ENCODE measurements at regions not wholly inside any gene's neighbourhood (a gene's known extent, or its start where the extent isn't known, plus 50 kb on each side); places are given as distances from the start of the nearest gene placed in this dataset.
A peak's percentile ranks its signal among the peaks of the same experiment; 100 is the strongest.

GRCh38 chr2:106020821-106021661, 173.1 kb downstream of the UXS1 start:
- Histone ChIP-seq H3F3A (ENCODE audit: low read depth) (no peaks in the 10 kb centered on the region), H3K4me1 (ENCODE audit: insufficient read depth, low read length, poor library complexity, severe bottlenecking) (peaks cover 9% of the 10 kb centered on the region), H3K9ac (ENCODE audit: low read depth, low read length, poor library complexity, severe bottlenecking) (no peak overlapping the region), H3K4me3 (ENCODE audit: low read length, poor library complexity, severe bottlenecking) (no peak overlapping the region), H4K20me1 (ENCODE audit: insufficient read depth, low read length, poor library complexity, severe bottlenecking) (no peaks in the 10 kb centered on the region), H3K4me2 (ENCODE audit: low read depth, low read length, poor library complexity, severe bottlenecking) (no peak overlapping the region), H3K9me3 (ENCODE audit: insufficient read depth, low read depth, low read length) (no peaks in the 10 kb centered on the region), H3K79me2 (ENCODE audit: insufficient read depth, low read length) (no peaks in the 10 kb centered on the region), H3K36me3 (ENCODE audit: insufficient read depth, low read length) (no peaks in the 10 kb centered on the region), H3K9me2 (replicated peaks; ENCODE audit: low read depth, low read length) (no peaks in the 10 kb centered on the region), H3K27me3 (ENCODE audit: insufficient read depth, low read length, poor library complexity, severe bottlenecking) (no peaks in the 10 kb centered on the region), H2AFZ (ENCODE audit: low read length) (no peak overlapping the region)
- no peak for TF ChIP-seq EZH2phosphoT487 (IDR thresholded peaks at IDR 0.05; ENCODE audit: borderline replicate concordance)
- TF ChIP-seq, protein P1, sequence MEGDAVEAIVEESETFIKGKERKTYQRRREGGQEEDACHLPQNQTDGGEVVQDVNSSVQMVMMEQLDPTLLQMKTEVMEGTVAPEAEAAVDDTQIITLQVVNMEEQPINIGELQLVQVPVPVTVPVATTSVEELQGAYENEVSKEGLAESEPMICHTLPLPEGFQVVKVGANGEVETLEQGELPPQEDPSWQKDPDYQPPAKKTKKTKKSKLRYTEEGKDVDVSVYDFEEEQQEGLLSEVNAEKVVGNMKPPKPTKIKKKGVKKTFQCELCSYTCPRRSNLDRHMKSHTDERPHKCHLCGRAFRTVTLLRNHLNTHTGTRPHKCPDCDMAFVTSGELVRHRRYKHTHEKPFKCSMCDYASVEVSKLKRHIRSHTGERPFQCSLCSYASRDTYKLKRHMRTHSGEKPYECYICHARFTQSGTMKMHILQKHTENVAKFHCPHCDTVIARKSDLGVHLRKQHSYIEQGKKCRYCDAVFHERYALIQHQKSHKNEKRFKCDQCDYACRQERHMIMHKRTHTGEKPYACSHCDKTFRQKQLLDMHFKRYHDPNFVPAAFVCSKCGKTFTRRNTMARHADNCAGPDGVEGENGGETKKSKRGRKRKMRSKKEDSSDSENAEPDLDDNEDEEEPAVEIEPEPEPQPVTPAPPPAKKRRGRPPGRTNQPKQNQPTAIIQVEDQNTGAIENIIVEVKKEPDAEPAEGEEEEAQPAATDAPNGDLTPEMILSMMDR (conservative IDR thresholded peaks at IDR 0.05; ENCODE audit: low read length), result no peak

GRCh38 chr2:106020032-106020431, 174.1 kb downstream of the UXS1 start:
- H3F3A ChIP-seq (ENCODE audit: low read depth), result no peaks in the 10 kb centered on the region
- H3K36me3 ChIP-seq (ENCODE audit: insufficient read depth, low read length), result no peaks in the 10 kb centered on the region
- H4K20me1 ChIP-seq (ENCODE audit: insufficient read depth, low read length, poor library complexity, severe bottlenecking), result no peaks in the 10 kb centered on the region
- TF ChIP-seq, protein P1 (conservative IDR thresholded peaks at IDR 0.05; ENCODE audit: low read length), result no peak
- no peak for TF ChIP-seq EZH2phosphoT487 (IDR thresholded peaks at IDR 0.05; ENCODE audit: borderline replicate concordance)
- H3K79me2 ChIP-seq (ENCODE audit: insufficient read depth, low read length), result no peaks in the 10 kb centered on the region
- no peaks in the 10 kb centered on the region for H3K9me2 ChIP-seq (replicated peaks; ENCODE audit: low read depth, low read length)
- H3K27me3 ChIP-seq (ENCODE audit: insufficient read depth, low read length, poor library complexity, severe bottlenecking), result no peaks in the 10 kb centered on the region
- no peak overlapping the region for H3K4me3 ChIP-seq (ENCODE audit: low read length, poor library complexity, severe bottlenecking)
- no peak overlapping the region for H2AFZ ChIP-seq (ENCODE audit: low read length)
- no peak overlapping the region for H3K9ac ChIP-seq (ENCODE audit: low read depth, low read length, poor library complexity, severe bottlenecking)
- H3K4me1 ChIP-seq (ENCODE audit: insufficient read depth, low read length, poor library complexity, severe bottlenecking), result peaks cover 9% of the 10 kb centered on the region
- no peaks in the 10 kb centered on the region for H3K9me3 ChIP-seq (ENCODE audit: insufficient read depth, low read depth, low read length)
- no peak overlapping the region for H3K4me2 ChIP-seq (ENCODE audit: low read depth, low read length, poor library complexity, severe bottlenecking)

- no peak overlapping the region for H3K4me3 ChIP-seq (ENCODE audit: low read length, poor library complexity, severe bottlenecking)
- no peaks in the 10 kb centered on the region for H3K9me3 ChIP-seq (ENCODE audit: insufficient read depth, low read depth, low read length)
- H3K36me3 ChIP-seq (ENCODE audit: insufficient read depth, low read length), result no peaks in the 10 kb centered on the region
- peak overlapping the region; percentile 66; the same call in 1 of the 2 replicates for H2AFZ ChIP-seq (ENCODE audit: low read length)
- no peaks in the 10 kb centered on the region for H3K9me2 ChIP-seq (replicated peaks; ENCODE audit: low read depth, low read length)
- TF ChIP-seq, protein P1 (conservative IDR thresholded peaks at IDR 0.05; ENCODE audit: low read length), result no peak
- TF ChIP-seq EZH2phosphoT487 (IDR thresholded peaks at IDR 0.05; ENCODE audit: borderline replicate concordance), result no peak
- H3K27me3 ChIP-seq (ENCODE audit: insufficient read depth, low read length, poor library complexity, severe bottlenecking), result no peaks in the 10 kb centered on the region
- H3K4me2 ChIP-seq (ENCODE audit: low read depth, low read length, poor library complexity, severe bottlenecking), result peak overlapping the region; percentile 36
- peaks cover 9% of the 10 kb centered on the region for H3K4me1 ChIP-seq (ENCODE audit: insufficient read depth, low read length, poor library complexity, severe bottlenecking)
- no peaks in the 10 kb centered on the region for H3F3A ChIP-seq (ENCODE audit: low read depth)
- H3K9ac ChIP-seq (ENCODE audit: low read depth, low read length, poor library complexity, severe bottlenecking), result no peak overlapping the region
- no peaks in the 10 kb centered on the region for H4K20me1 ChIP-seq (ENCODE audit: insufficient read depth, low read length, poor library complexity, severe bottlenecking)
- no peaks in the 10 kb centered on the region for H3K79me2 ChIP-seq (ENCODE audit: insufficient read depth, low read length)
Observed at GRCh38 chr2:106018141-106018540, 176.0 kb downstream of the UXS1 start.
